ENCODE measurements at regions not wholly inside any gene's neighbourhood (a gene's known extent, or its start where the extent isn't known, plus 50 kb on each side); places are given as distances from the start of the nearest gene placed in this dataset.
"Not testable (repeated sequence)": the region's sequence is repeated elsewhere in the genome, so short reads cannot be mapped to it uniquely, and the experiment has no call there.

GRCh38 chr1:200488375-200489165 is 78.7 kb upstream of the ZNF281 start:
- Mint-ChIP-seq H3K4me3 (ENCODE audit: unreplicated experiment) (no peak overlapping the region), H3K4me1 (ENCODE audit: unreplicated experiment) (peaks cover 3% of the 10 kb centered on the region), H3K27me3 (ENCODE audit: unreplicated experiment) (no peaks in the 10 kb centered on the region), H3K27ac (ENCODE audit: unreplicated experiment) (no peak overlapping the region), H3K36me3 (ENCODE audit: low read depth, unreplicated experiment) (no peaks in the 10 kb centered on the region), H3K9me3 (ENCODE audit: unreplicated experiment) (no peaks in the 10 kb centered on the region)
- peak; percentile 67 for DNase-seq (ENCODE audit: low spot score)
- TF ChIP-seq CTCF (IDR thresholded peaks at IDR 0.05; ENCODE audit: unreplicated experiment) = peak; percentile 89

- Mint-ChIP-seq H3K36me3 (ENCODE audit: low read depth, unreplicated experiment) (no peaks in the 10 kb centered on the region), H3K27ac (ENCODE audit: unreplicated experiment) (no peak overlapping the region), H3K4me3 (ENCODE audit: unreplicated experiment) (no peak overlapping the region), H3K27me3 (ENCODE audit: unreplicated experiment) (no peaks in the 10 kb centered on the region), H3K9me3 (ENCODE audit: unreplicated experiment) (no peaks in the 10 kb centered on the region), H3K4me1 (ENCODE audit: unreplicated experiment) (peaks cover 3% of the 10 kb centered on the region)
- no peak for DNase-seq (ENCODE audit: low spot score)
- TF ChIP-seq CTCF (IDR thresholded peaks at IDR 0.05; ENCODE audit: unreplicated experiment) = no peak
Observed at GRCh38 chr1:200487650-200488049, 77.8 kb upstream of the ZNF281 start.

DNA sequence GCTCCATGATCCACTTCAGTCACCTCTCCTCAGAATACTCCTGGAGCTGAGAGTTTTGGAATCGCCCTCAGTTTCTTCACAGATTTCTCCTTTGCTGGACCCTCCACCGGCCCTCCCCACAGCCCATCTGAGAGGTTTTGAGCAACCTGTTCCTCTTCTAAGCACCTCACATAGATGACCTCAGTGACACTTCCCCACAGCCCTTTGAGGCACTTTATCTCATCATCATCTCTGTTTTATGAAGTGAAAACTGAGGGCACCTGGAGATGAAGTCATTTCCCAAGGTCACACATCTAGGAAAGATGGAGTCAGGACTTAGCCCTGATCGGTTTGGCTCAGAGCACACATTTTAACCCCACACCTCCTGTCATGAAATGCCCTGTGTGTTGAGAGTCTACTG is 76.8 kb upstream of the ZNF281 start:
- H3K27ac Mint-ChIP-seq (ENCODE audit: unreplicated experiment) = no peak overlapping the region
- H3K27me3 Mint-ChIP-seq (ENCODE audit: unreplicated experiment) = no peaks in the 10 kb centered on the region
- no peaks in the 10 kb centered on the region for H3K9me3 Mint-ChIP-seq (ENCODE audit: unreplicated experiment)
- no peak for DNase-seq (ENCODE audit: low spot score)
- TF ChIP-seq CTCF (IDR thresholded peaks at IDR 0.05; ENCODE audit: unreplicated experiment) = no peak
- H3K36me3 Mint-ChIP-seq (ENCODE audit: low read depth, unreplicated experiment) = no peaks in the 10 kb centered on the region
- H3K4me1 Mint-ChIP-seq (ENCODE audit: unreplicated experiment) = peaks cover 3% of the 10 kb centered on the region
- H3K4me3 Mint-ChIP-seq (ENCODE audit: unreplicated experiment) = no peak overlapping the region

GRCh38 chr1:200484438-200484946 is 74.7 kb upstream of the ZNF281 start:
- not testable (repeated sequence) for DNase-seq (ENCODE audit: low spot score); H3K9me3 Mint-ChIP-seq (ENCODE audit: unreplicated experiment); H3K4me3 Mint-ChIP-seq (ENCODE audit: unreplicated experiment); H3K36me3 Mint-ChIP-seq (ENCODE audit: low read depth, unreplicated experiment); H3K27me3 Mint-ChIP-seq (ENCODE audit: unreplicated experiment); H3K4me1 Mint-ChIP-seq (ENCODE audit: unreplicated experiment); H3K27ac Mint-ChIP-seq (ENCODE audit: unreplicated experiment)

DNA sequence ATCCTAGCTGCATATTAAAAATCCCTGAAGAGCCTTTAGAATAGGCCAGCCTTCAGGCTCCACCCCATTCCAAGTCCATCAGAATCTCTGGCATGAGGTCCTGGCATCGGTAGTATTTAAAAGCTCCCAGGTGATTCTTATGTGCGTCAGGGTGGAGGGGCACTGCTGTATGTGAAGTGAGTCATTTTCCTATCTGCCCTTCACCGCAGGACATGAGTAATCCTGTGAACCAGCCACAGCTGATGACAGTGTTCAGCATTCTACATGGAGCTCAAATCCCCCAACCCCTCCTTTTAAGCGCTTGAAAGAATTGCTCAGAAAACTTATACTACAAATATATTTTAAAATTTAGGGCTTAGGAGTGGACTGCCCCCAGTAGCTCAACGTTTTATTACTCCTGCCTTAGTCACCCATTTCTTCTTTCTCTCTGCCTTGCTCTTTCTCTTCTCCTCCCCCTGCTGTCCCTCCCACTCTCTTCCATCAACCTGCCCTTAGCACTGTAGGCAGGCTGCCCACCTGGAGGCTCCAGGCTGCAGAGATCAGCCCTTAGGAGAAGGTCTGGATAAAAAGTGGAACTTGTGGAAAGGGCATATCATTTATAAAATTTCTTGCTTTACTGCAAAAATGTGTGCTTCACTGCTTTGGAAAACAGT is 73.8 kb upstream of the ZNF281 start:
- H3K36me3 Mint-ChIP-seq (ENCODE audit: low read depth, unreplicated experiment) = no peaks in the 10 kb centered on the region
- H3K27ac Mint-ChIP-seq (ENCODE audit: unreplicated experiment) = no peak overlapping the region
- no peak for TF ChIP-seq CTCF (IDR thresholded peaks at IDR 0.05; ENCODE audit: unreplicated experiment)
- peaks cover 5% of the 10 kb centered on the region for H3K4me1 Mint-ChIP-seq (ENCODE audit: unreplicated experiment)
- DNase-seq (ENCODE audit: low spot score) = no peak
- H3K4me3 Mint-ChIP-seq (ENCODE audit: unreplicated experiment) = no peak overlapping the region
- H3K9me3 Mint-ChIP-seq (ENCODE audit: unreplicated experiment) = no peaks in the 10 kb centered on the region
- H3K27me3 Mint-ChIP-seq (ENCODE audit: unreplicated experiment) = no peaks in the 10 kb centered on the region
